ENCODE measurements at regions not wholly inside any gene's neighbourhood (a gene's known extent, or its start where the extent isn't known, plus 50 kb on each side); places are given as distances from the start of the nearest gene placed in this dataset.

DNA sequence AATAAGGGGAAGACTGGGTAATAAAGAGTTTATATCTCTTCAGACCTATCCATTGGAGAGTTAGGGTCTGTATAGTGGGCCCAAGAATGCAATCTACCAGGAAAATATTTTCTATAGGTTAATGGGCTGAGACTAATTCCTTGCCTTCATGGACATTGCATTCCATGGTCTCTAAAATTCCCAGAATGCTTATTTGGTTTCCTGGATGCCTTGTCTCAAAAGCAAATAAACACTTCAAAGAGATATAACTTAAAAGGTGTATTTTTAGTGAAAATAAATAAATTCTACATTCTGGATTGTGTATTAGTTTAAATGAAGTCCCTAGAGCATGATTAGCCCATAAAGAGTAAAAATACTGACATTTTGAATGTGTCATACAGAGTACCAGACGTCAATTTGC, 550.1 kb upstream of the PKN2 start:
- intact Hi-C loops (cut with DNase I), result no loop called here
- Histone ChIP-seq H3K4me1 (no peaks in the 10 kb centered on the region), H3K27ac (no peak overlapping the region)

DNA sequence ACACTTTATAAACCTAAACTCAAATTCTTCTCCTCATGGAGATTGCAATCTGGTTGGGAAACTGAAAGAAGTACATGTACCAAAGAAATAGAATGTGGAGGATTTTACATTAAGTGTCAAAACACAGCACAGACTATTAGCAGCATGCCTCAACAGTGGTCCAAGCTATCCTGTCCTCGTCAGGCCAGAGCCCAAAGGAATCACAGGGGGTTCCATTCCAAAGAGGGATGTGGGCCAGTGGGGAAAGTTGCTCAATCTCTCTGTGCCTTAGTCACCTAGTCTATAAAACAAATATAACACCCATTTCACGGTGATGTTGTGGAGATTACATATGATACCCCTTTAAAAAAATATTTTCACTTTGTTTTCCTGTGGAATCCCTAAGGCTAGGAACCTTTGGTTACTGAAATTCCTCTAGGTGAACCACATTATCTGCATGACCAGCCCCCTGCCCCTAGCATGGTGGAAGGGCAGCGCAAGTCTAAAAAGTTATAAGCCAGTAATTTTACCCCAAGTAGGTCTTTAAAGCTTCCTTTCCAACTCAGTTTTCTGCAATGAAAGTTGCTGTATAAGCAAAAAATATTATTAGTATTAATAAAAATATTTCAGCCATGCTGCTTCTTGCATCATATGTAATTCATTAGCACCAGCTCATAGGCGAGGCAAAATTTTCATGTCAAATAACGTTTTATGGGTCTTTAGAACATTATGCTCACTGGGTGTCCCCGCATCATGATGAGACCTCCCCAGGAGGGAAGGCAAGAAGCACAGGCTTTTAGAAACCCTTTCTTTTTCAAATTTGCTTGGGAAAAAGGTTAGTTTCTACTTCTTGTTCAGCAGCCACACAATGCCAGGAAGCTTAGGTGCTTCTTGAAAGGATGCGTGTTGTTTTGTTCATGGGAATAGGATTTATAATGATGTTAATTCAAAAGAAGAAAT, 548.8 kb upstream of the PKN2 start:
- no peak overlapping the region for H3K4me3 ChIP-seq
- no peaks in the 10 kb centered on the region for H3K36me3 ChIP-seq
- no peak for TF ChIP-seq POLR2AphosphoS5 (IDR thresholded peaks at IDR 0.05; ENCODE audit: insufficient read depth in 1 of 2, low read depth in 1 of 2)
- TF ChIP-seq, protein P1, sequence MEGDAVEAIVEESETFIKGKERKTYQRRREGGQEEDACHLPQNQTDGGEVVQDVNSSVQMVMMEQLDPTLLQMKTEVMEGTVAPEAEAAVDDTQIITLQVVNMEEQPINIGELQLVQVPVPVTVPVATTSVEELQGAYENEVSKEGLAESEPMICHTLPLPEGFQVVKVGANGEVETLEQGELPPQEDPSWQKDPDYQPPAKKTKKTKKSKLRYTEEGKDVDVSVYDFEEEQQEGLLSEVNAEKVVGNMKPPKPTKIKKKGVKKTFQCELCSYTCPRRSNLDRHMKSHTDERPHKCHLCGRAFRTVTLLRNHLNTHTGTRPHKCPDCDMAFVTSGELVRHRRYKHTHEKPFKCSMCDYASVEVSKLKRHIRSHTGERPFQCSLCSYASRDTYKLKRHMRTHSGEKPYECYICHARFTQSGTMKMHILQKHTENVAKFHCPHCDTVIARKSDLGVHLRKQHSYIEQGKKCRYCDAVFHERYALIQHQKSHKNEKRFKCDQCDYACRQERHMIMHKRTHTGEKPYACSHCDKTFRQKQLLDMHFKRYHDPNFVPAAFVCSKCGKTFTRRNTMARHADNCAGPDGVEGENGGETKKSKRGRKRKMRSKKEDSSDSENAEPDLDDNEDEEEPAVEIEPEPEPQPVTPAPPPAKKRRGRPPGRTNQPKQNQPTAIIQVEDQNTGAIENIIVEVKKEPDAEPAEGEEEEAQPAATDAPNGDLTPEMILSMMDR (IDR thresholded peaks at IDR 0.05), result no peak
- no peak for TF ChIP-seq POLR2A (IDR thresholded peaks at IDR 0.05)
- DNase-seq (ENCODE audit: extremely low spot score in 2 of 2), result no peak
- no peaks in the 10 kb centered on the region for H3K9me3 ChIP-seq
- no peak overlapping the region for H3K27ac ChIP-seq
- no peaks in the 10 kb centered on the region for H3K27me3 ChIP-seq
- H3K4me1 ChIP-seq, result no peaks in the 10 kb centered on the region
- intact Hi-C loops (cut with DNase I), result no loop called here

More for the DNA sequence above, 550.1 kb upstream of the PKN2 start:
- no peaks in the 10 kb centered on the region for H3K36me3 ChIP-seq
- no peak overlapping the region for H3K4me3 ChIP-seq
- H3K27me3 ChIP-seq, result no peaks in the 10 kb centered on the region
- H3K9me3 ChIP-seq, result no peaks in the 10 kb centered on the region
- no peak for DNase-seq (ENCODE audit: extremely low spot score in 2 of 2)
- TF ChIP-seq POLR2A (IDR thresholded peaks at IDR 0.05) (no peak), POLR2AphosphoS5 (IDR thresholded peaks at IDR 0.05; ENCODE audit: insufficient read depth in 1 of 2, low read depth in 1 of 2) (no peak)
- TF ChIP-seq, protein P1 (IDR thresholded peaks at IDR 0.05), result no peak

DNA sequence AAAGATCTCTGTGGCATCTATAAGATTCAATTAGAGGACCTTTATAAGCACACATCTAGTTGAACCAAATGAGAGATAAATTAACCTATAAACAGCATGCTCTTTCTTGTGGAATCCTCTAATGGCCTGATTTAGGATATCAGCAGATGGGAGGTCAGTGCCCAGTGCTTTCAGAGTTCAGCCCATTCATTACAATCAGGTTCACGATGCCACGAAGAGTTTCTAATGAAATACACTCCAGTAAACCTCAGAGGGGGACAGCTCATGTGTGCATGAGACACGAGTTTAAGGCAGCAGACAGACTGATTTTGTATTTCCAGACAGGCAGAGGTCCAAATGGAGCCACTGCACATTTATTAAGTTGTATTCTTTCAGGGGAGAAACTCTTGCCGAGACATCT, 544.4 kb upstream of the PKN2 start:
- H3K9me3 ChIP-seq, result no peaks in the 10 kb centered on the region
- H3K36me3 ChIP-seq, result no peaks in the 10 kb centered on the region
- no peaks in the 10 kb centered on the region for H3K4me1 ChIP-seq
- H3K27me3 ChIP-seq, result no peaks in the 10 kb centered on the region
- intact Hi-C loops (cut with DNase I), result no loop called here
- H3K4me3 ChIP-seq, result no peak overlapping the region
- H3K27ac ChIP-seq, result no peak overlapping the region
- DNase-seq (ENCODE audit: extremely low spot score in 2 of 2), result no peak
- TF ChIP-seq, protein P1 (IDR thresholded peaks at IDR 0.05), result no peak
- TF ChIP-seq POLR2A (IDR thresholded peaks at IDR 0.05), result no peak
- TF ChIP-seq POLR2AphosphoS5 (IDR thresholded peaks at IDR 0.05; ENCODE audit: insufficient read depth in 1 of 2, low read depth in 1 of 2), result no peak

DNA sequence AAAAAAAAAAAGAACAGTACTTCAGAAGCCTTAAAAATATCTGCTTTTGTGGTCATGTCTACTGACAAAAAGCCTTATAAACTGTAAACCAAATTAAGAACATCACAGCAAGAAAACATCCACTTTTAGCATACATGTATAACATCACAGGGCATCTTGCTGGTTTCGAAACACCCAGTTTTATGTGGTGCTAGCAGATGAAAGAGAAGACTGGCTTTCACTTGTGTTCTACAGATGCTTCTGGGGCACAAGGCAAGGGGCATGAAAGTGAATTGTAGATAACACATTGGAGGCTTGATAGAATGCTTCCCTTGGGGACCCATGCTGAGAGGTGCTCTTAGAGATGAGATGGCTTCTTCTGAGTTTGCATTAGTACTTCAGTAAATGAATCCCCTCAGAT, 543.7 kb upstream of the PKN2 start:
- H3K4me1 ChIP-seq, result no peaks in the 10 kb centered on the region
- no peak for DNase-seq (ENCODE audit: extremely low spot score in 2 of 2)

More for the DNA sequence above, 543.7 kb upstream of the PKN2 start:
- no peak overlapping the region for H3K4me3 ChIP-seq
- H3K9me3 ChIP-seq, result no peaks in the 10 kb centered on the region
- H3K27me3 ChIP-seq, result no peaks in the 10 kb centered on the region
- H3K36me3 ChIP-seq, result no peaks in the 10 kb centered on the region
- TF ChIP-seq, protein P1 (IDR thresholded peaks at IDR 0.05), result no peak
- TF ChIP-seq POLR2AphosphoS5 (IDR thresholded peaks at IDR 0.05; ENCODE audit: insufficient read depth in 1 of 2, low read depth in 1 of 2) (no peak), POLR2A (IDR thresholded peaks at IDR 0.05) (no peak)
- H3K27ac ChIP-seq, result no peak overlapping the region
- intact Hi-C loops (cut with DNase I), result no loop called here
